Left ventricle myocardium inferior (tissue), 1 donor: ENCODE measurements at regions not wholly inside any gene's neighbourhood (a gene's known extent, or its start where the extent isn't known, plus 50 kb on each side); places are given as distances from the start of the nearest gene placed in this dataset.

ENCODE experiments used
- DNase-seq: peaks from one replicate; pipeline ENCODE4 v3.0.0-alpha.2; 2020
- H3K27ac ChIP-seq: fragments of 200-600 bp; replicated peaks from 2 replicates; pipeline ENCODE4 v1.8.0; 2021
- H3K27me3 ChIP-seq: fragments of 200-600 bp; 2 replicates; pipeline ENCODE4 v1.8.0; 2021; ENCODE audit warnings: low read depth
- H3K36me3 ChIP-seq: fragments of 200-600 bp; 2 replicates; pipeline ENCODE4 v1.8.0; 2021
- H3K4me1 ChIP-seq: fragments of 200-600 bp; 2 replicates; pipeline ENCODE4 v1.8.0; 2021
- H3K4me3 ChIP-seq: fragments of 200-600 bp; 2 replicates; pipeline ENCODE4 v1.8.0; 2021; ENCODE audit warnings: mild to moderate bottlenecking, moderate library complexity
- H3K9me3 ChIP-seq: fragments of 200-600 bp; replicated peaks from 2 replicates; pipeline ENCODE4 v1.8.0; 2021
- intact Hi-C: fragments of 100-400 bp; cut with micrococcal nuclease; formaldehyde crosslinking; loops from one replicate; pipeline ENCODE4 v1.11.0; 2022
- TF ChIP-seq, protein P1 (sequence below): fragments of 200-600 bp; IDR thresholded peaks from 2 replicates; pipeline ENCODE4 v1.8.0; 2021; ENCODE audit warnings: antibody characterized with exemption, mild to moderate bottlenecking, borderline replicate concordance
- donor health status: DM: no; HTN: yes; CAD: no; lungs with severe emphysema.

DNA sequence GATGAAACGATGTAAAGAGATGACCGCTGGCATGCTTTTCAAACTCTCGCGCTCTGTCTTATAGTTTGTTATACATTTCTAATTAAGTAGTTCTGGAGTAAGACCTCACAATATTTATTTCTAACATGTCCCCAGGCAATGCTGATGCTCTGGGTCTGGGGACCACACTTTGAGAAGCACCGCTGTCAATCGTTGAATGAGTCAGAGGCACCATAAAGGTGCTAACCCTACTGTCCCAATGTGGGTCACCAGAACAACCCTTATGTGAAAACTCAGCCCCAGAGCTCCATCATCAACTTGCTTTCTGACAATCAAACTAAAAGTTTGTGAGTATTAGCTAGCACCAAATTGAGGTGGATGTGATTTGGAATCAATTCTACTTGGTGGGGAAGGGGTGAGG lies 284.1 kb upstream of the PRKCQ start:
- intact Hi-C loops, result no loop called here
- no peak for DNase-seq
- TF ChIP-seq, protein P1, sequence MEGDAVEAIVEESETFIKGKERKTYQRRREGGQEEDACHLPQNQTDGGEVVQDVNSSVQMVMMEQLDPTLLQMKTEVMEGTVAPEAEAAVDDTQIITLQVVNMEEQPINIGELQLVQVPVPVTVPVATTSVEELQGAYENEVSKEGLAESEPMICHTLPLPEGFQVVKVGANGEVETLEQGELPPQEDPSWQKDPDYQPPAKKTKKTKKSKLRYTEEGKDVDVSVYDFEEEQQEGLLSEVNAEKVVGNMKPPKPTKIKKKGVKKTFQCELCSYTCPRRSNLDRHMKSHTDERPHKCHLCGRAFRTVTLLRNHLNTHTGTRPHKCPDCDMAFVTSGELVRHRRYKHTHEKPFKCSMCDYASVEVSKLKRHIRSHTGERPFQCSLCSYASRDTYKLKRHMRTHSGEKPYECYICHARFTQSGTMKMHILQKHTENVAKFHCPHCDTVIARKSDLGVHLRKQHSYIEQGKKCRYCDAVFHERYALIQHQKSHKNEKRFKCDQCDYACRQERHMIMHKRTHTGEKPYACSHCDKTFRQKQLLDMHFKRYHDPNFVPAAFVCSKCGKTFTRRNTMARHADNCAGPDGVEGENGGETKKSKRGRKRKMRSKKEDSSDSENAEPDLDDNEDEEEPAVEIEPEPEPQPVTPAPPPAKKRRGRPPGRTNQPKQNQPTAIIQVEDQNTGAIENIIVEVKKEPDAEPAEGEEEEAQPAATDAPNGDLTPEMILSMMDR, result no peak

DNA sequence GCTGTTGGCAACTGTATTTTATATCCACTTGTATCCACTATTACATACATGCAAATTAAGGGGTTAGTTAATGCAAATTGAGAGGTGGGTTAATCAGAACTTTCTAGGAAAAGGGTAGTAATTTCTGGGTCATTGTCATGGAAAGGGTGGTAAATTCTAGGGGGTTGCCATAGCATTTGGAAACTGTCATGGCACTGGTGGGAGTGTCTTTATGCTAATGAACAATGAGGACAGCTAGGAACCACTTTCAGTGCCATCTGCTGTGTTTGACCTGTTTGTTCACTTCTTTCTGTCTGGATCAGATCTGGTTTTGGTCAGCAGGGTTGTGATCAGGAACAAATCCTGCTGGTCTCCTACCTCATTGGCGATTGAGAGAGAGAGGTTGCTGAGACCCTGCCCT lies 283.3 kb upstream of the PRKCQ start:
- H3K9me3 ChIP-seq, result no peaks in the 10 kb centered on the region
- no peak for DNase-seq
- H3K4me3 ChIP-seq, result no peak overlapping the region
- no peak overlapping the region for H3K27ac ChIP-seq
- H3K4me1 ChIP-seq, result no peaks in the 10 kb centered on the region
- TF ChIP-seq, protein P1, result no peak
- intact Hi-C loops, result no loop called here
- H3K36me3 ChIP-seq, result no peaks in the 10 kb centered on the region
- H3K27me3 ChIP-seq, result no peaks in the 10 kb centered on the region

More for the DNA sequence above, 284.1 kb upstream of the PRKCQ start:
- Histone ChIP-seq H3K27ac (no peak overlapping the region), H3K27me3 (no peaks in the 10 kb centered on the region), H3K4me1 (no peaks in the 10 kb centered on the region), H3K36me3 (no peaks in the 10 kb centered on the region), H3K9me3 (no peaks in the 10 kb centered on the region), H3K4me3 (no peak overlapping the region)

DNA sequence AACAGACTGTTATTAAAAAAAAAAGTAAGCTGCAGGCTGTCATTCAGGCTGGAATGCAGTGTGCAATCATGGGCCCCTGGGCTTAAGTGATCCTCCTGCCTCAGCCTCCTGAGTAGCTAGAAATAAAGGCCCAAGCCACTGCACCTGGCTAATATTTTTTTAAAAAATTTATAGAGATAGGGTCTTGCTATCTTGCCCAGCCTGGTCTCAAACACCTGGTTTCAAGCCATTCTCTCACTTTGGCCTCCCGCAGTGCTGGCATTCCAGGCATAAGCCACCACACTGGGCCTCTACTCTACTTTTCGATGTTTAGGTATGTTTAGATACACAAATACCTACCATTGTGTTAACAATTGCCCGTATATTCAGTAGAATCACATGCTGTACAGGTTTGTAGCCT lies 270.4 kb upstream of the PRKCQ start:
- TF ChIP-seq, protein P1, result no peak
- H3K36me3 ChIP-seq, result no peaks in the 10 kb centered on the region
- no peak overlapping the region for H3K27ac ChIP-seq
- no peaks in the 10 kb centered on the region for H3K4me1 ChIP-seq
- H3K9me3 ChIP-seq, result peaks cover 2% of the 10 kb centered on the region
- no peak overlapping the region for H3K4me3 ChIP-seq
- peaks cover 5% of the 10 kb centered on the region for H3K27me3 ChIP-seq
- DNase-seq, result no peak
- intact Hi-C loops, result no loop called here

DNA sequence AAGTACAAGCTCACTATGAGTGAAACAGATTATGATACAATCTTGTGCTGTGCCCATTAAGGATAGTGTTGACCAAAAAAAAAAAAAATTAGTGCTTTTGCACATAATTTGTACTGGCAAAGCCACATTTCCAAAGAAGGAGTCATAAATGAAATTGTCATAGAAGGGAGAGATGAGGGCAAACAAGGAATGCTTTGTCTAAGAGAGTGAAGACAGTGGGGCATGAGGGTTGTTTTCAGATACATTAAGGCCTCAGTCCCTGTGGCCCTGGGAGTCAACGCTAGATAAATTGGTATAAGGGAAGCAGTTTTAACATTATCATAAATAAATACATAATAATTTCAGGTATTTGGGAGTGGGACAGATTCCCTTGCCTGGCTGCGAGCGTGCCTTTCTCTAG lies 267.5 kb upstream of the PRKCQ start:
- Histone ChIP-seq H3K9me3 (peaks cover 19% of the 10 kb centered on the region), H3K27me3 (no peaks in the 10 kb centered on the region), H3K4me1 (no peaks in the 10 kb centered on the region), H3K36me3 (no peaks in the 10 kb centered on the region), H3K4me3 (no peak overlapping the region), H3K27ac (no peak overlapping the region)
- intact Hi-C loops, result no loop called here
- TF ChIP-seq, protein P1, result no peak
- no peak for DNase-seq

DNA sequence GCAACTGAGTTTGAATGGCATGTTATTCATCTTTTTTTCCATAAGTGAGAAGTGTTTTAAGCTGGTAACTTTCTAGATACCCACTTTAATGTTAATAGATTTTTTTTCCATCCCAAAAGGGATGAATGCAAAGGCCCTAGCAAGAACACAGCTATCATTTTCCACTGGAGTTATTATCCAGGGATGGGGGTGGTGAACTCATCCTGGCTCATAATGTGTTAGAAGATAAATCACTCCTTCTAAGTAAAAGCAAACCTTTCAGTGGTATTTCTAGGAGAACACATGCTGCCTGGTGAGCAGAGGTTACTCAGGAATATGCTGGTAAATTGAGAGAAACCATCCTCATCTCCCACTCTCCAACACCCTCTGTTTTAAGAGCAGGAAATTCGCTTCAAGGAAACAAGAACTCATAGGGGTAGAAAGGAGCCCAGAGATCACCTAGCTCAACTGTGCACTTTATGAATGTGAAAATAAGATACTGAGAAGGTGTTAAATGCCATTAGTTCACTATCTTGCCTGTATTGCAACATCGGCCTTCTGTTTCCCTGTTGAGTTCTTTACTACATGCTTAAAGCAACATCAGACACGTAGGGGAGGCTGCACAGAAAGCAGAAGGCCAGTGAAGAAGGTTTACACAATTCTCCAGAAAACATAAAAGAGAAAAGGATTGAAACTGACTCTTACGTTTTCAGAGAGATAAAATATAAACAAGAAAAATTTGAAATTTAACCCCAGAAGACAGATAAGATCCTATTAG lies 264.0 kb upstream of the PRKCQ start:
- TF ChIP-seq, protein P1, result no peak
- Histone ChIP-seq H3K4me1 (no peaks in the 10 kb centered on the region), H3K27me3 (no peaks in the 10 kb centered on the region), H3K36me3 (no peaks in the 10 kb centered on the region), H3K4me3 (no peak overlapping the region), H3K27ac (no peak overlapping the region), H3K9me3 (peaks cover 23% of the 10 kb centered on the region)
- no peak for DNase-seq
- intact Hi-C loops, result no loop called here
